ENCODE measurements at regions not wholly inside any gene's neighbourhood (a gene's known extent, or its start where the extent isn't known, plus 50 kb on each side); places are given as distances from the start of the nearest gene placed in this dataset.
A peak's percentile ranks its signal among the peaks of the same experiment; 100 is the strongest.

GRCh38 chr6:154919806-154920205 lies 75.3 kb upstream of the TIAM2 start:
- no peak for TF ChIP-seq CTCF (IDR thresholded peaks at IDR 0.05; ENCODE audit: unreplicated experiment)
- H3K4me3 Mint-ChIP-seq (ENCODE audit: low read depth): no peak overlapping the region
- no peaks in the 10 kb centered on the region for H3K9me3 Mint-ChIP-seq (ENCODE audit: low read depth)
- H3K4me1 Mint-ChIP-seq (ENCODE audit: low read depth): peaks cover 2% of the 10 kb centered on the region
- H3K27me3 Mint-ChIP-seq: no peaks in the 10 kb centered on the region
- no peaks in the 10 kb centered on the region for H3K36me3 Mint-ChIP-seq (ENCODE audit: insufficient read depth)
- H3K27ac Mint-ChIP-seq: no peak overlapping the region
- DNase-seq (ENCODE audit: low spot score, unreplicated experiment): no peak

GRCh38 chr6:154920495-154921200 lies 74.5 kb upstream of the TIAM2 start:
- H3K36me3 Mint-ChIP-seq (ENCODE audit: insufficient read depth): no peaks in the 10 kb centered on the region
- no peaks in the 10 kb centered on the region for H3K9me3 Mint-ChIP-seq (ENCODE audit: low read depth)
- peaks cover 2% of the 10 kb centered on the region for H3K4me1 Mint-ChIP-seq (ENCODE audit: low read depth)
- no peak overlapping the region for H3K27ac Mint-ChIP-seq
- no peak overlapping the region for H3K4me3 Mint-ChIP-seq (ENCODE audit: low read depth)
- DNase-seq (ENCODE audit: low spot score, unreplicated experiment): no peak
- TF ChIP-seq CTCF (IDR thresholded peaks at IDR 0.05; ENCODE audit: unreplicated experiment): no peak
- no peaks in the 10 kb centered on the region for H3K27me3 Mint-ChIP-seq

- Mint-ChIP-seq H3K36me3 (ENCODE audit: insufficient read depth) (no peaks in the 10 kb centered on the region), H3K4me3 (ENCODE audit: low read depth) (no peak overlapping the region), H3K4me1 (ENCODE audit: low read depth) (peaks cover 2% of the 10 kb centered on the region), H3K27me3 (no peaks in the 10 kb centered on the region), H3K27ac (no peak overlapping the region), H3K9me3 (ENCODE audit: low read depth) (no peaks in the 10 kb centered on the region)
- no peak for DNase-seq (ENCODE audit: low spot score, unreplicated experiment)
- no peak for TF ChIP-seq CTCF (IDR thresholded peaks at IDR 0.05; ENCODE audit: unreplicated experiment)
Observed at GRCh38 chr6:154921482-154921881, 73.6 kb upstream of the TIAM2 start.

GRCh38 chr6:154923199-154923869 lies 71.8 kb upstream of the TIAM2 start:
- H3K9me3 Mint-ChIP-seq (ENCODE audit: low read depth): no peaks in the 10 kb centered on the region
- no peak for TF ChIP-seq CTCF (IDR thresholded peaks at IDR 0.05; ENCODE audit: unreplicated experiment)
- no peaks in the 10 kb centered on the region for H3K27me3 Mint-ChIP-seq
- peaks cover 2% of the 10 kb centered on the region for H3K4me1 Mint-ChIP-seq (ENCODE audit: low read depth)
- DNase-seq (ENCODE audit: low spot score, unreplicated experiment): no peak
- H3K36me3 Mint-ChIP-seq (ENCODE audit: insufficient read depth): no peaks in the 10 kb centered on the region
- no peak overlapping the region for H3K4me3 Mint-ChIP-seq (ENCODE audit: low read depth)
- H3K27ac Mint-ChIP-seq: peak overlapping the region; percentile 31

GRCh38 chr6:154925130-154925529 lies 70.0 kb upstream of the TIAM2 start:
- Mint-ChIP-seq H3K27me3 (no peaks in the 10 kb centered on the region), H3K4me1 (ENCODE audit: low read depth) (peaks cover 2% of the 10 kb centered on the region), H3K4me3 (ENCODE audit: low read depth) (no peak overlapping the region), H3K27ac (no peak overlapping the region), H3K9me3 (ENCODE audit: low read depth) (no peaks in the 10 kb centered on the region), H3K36me3 (ENCODE audit: insufficient read depth) (no peaks in the 10 kb centered on the region)
- DNase-seq (ENCODE audit: low spot score, unreplicated experiment): no peak
- no peak for TF ChIP-seq CTCF (IDR thresholded peaks at IDR 0.05; ENCODE audit: unreplicated experiment)
